ENCODE measurements at regions not wholly inside any gene's neighbourhood (a gene's known extent, or its start where the extent isn't known, plus 50 kb on each side); places are given as distances from the start of the nearest gene placed in this dataset.
"Not testable (repeated sequence)": the region's sequence is repeated elsewhere in the genome, so short reads cannot be mapped to it uniquely, and the experiment has no call there.

- not testable (repeated sequence) for H3K4me3 ChIP-seq (ENCODE audit: low read depth, low read length); DNase-seq (ENCODE audit: low read depth)
Observed at GRCh38 chr9:104195142-104195541, 101.0 kb downstream of the SMC2 start.

- no peak for TF ChIP-seq POLR2A (IDR thresholded peaks at IDR 0.05; ENCODE audit: extremely low read depth, insufficient read length)
- TF ChIP-seq, protein P1, sequence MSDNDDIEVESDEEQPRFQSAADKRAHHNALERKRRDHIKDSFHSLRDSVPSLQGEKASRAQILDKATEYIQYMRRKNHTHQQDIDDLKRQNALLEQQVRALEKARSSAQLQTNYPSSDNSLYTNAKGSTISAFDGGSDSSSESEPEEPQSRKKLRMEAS (IDR thresholded peaks at IDR 0.05; ENCODE audit: low read depth, low read length) = no peak
- no peak for TF ChIP-seq CTCF (IDR thresholded peaks at IDR 0.05; ENCODE audit: low read depth, low read length)
- no peak for TF ChIP-seq MYC (IDR thresholded peaks at IDR 0.05; ENCODE audit: low read depth, low read length)
- no peak overlapping the region for H3K4me3 ChIP-seq (ENCODE audit: low read depth, low read length)
- DNase-seq (ENCODE audit: low read depth) = no peak
Observed at GRCh38 chr9:104200456-104200994, 106.4 kb downstream of the SMC2 start.

GRCh38 chr9:104206766-104207165 is 112.7 kb downstream of the SMC2 start:
- TF ChIP-seq CTCF (IDR thresholded peaks at IDR 0.05; ENCODE audit: low read depth, low read length) (no peak), MYC (IDR thresholded peaks at IDR 0.05; ENCODE audit: low read depth, low read length) (no peak), POLR2A (IDR thresholded peaks at IDR 0.05; ENCODE audit: extremely low read depth, insufficient read length) (no peak)
- TF ChIP-seq, protein P1 (IDR thresholded peaks at IDR 0.05; ENCODE audit: low read depth, low read length) = no peak
- no peak for DNase-seq (ENCODE audit: low read depth)
- no peak overlapping the region for H3K4me3 ChIP-seq (ENCODE audit: low read depth, low read length)

- TF ChIP-seq POLR2A (IDR thresholded peaks at IDR 0.05; ENCODE audit: extremely low read depth, insufficient read length) = no peak
- TF ChIP-seq, protein P1 (IDR thresholded peaks at IDR 0.05; ENCODE audit: low read depth, low read length) = no peak
- no peak for TF ChIP-seq CTCF (IDR thresholded peaks at IDR 0.05; ENCODE audit: low read depth, low read length)
- no peak for TF ChIP-seq MYC (IDR thresholded peaks at IDR 0.05; ENCODE audit: low read depth, low read length)
- no peak for DNase-seq (ENCODE audit: low read depth)
- no peak overlapping the region for H3K4me3 ChIP-seq (ENCODE audit: low read depth, low read length)
Observed at GRCh38 chr9:104209387-104209786, 115.3 kb downstream of the SMC2 start.

DNA sequence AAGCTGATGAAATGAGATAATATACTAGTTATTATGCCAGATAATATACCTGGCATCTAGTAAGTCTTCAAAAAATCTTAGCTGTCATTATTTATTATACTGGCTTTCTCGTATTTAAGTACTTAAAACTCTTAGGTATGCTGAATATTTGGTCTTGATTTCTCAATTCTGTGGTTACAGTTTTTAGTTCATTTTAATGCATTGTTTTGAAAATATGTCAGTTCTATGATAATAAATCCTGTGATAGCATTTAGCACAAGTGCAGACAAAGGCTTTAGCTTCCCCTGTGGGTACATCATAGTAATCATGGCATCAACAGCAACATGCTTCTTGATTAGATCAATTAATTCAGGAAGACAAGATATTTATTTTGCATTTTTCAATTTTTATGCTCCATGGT is 133.0 kb downstream of the SMC2 start:
- no peak for TF ChIP-seq POLR2A (IDR thresholded peaks at IDR 0.05; ENCODE audit: extremely low read depth, insufficient read length)
- TF ChIP-seq CTCF (IDR thresholded peaks at IDR 0.05; ENCODE audit: low read depth, low read length) = no peak
- no peak for TF ChIP-seq MYC (IDR thresholded peaks at IDR 0.05; ENCODE audit: low read depth, low read length)
- TF ChIP-seq, protein P1 (IDR thresholded peaks at IDR 0.05; ENCODE audit: low read depth, low read length) = no peak
- DNase-seq (ENCODE audit: low read depth) = no peak
- no peak overlapping the region for H3K4me3 ChIP-seq (ENCODE audit: low read depth, low read length)

DNA sequence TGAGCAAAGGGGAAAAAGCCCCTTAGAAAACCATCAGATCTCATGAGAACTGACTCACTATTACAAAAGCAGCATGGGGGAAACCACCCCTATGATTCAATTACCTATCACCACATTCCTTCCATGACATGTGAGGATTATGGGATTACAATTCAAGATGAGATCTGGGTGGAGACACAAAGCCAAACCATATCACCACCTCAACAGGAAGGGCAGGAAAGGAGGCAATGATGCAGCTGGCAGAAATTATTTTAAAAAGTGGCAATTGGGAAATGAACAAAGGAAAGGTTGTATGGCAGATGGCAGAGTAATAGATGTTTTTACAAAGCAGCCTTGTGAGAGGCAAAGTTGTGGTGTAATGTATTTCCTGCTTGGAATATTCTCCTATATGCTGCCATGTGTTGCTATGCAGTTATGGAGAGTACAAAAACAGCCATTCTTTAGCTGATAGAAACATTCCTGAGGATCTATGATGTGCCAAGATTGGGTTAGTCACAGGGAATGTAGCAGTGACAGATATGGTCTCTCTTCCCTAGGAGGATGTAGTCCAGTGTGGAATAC is 138.8 kb downstream of the SMC2 start:
- DNase-seq (ENCODE audit: low read depth) = no peak
- no peak overlapping the region for H3K4me3 ChIP-seq (ENCODE audit: low read depth, low read length)

More for the DNA sequence above, 138.8 kb downstream of the SMC2 start:
- TF ChIP-seq, protein P1 (IDR thresholded peaks at IDR 0.05; ENCODE audit: low read depth, low read length) = no peak
- no peak for TF ChIP-seq POLR2A (IDR thresholded peaks at IDR 0.05; ENCODE audit: extremely low read depth, insufficient read length)
